Astrocyte (in vitro differentiated cells and primary cell): ENCODE measurements at regions not wholly inside any gene's neighbourhood (a gene's known extent, or its start where the extent isn't known, plus 50 kb on each side); places are given as distances from the start of the nearest gene placed in this dataset.

ENCODE experiments used
- DNase-seq: peaks from one replicate; pipeline ENCODE4 v3.0.0-alpha.2; 2010; ENCODE audit warnings: low read depth
- FAIRE-seq: peaks from 2 replicates; lab custom pipeline; 2011; peaks lifted over from hg19 to GRCh38; lab: Jason Lieb, UNC
- H2AFZ ChIP-seq: 2 replicates; pipeline ENCODE4 v1.6.0; 2012; ENCODE audit warnings: low read depth, low read length, inconsistent platforms
- H3K27ac ChIP-seq: 2 replicates; pipeline ENCODE4 v1.5.1; 2011; ENCODE audit warnings: low read depth, low read length, inconsistent platforms
- H3K27me3 ChIP-seq: 2 replicates; pipeline ENCODE4 v1.6.0; 2011; ENCODE audit warnings: low read length, inconsistent platforms; ENCODE audit not compliant: insufficient read depth
- H3K36me3 ChIP-seq: 2 replicates; pipeline ENCODE4 v1.5.1; 2011; ENCODE audit warnings: low read length, inconsistent platforms; ENCODE audit not compliant: insufficient read depth
- H3K4me1 ChIP-seq: 2 replicates; pipeline ENCODE4 v1.5.1; 2011; ENCODE audit warnings: low read length, inconsistent platforms; ENCODE audit not compliant: insufficient read depth
- H3K4me2 ChIP-seq: 2 replicates; pipeline ENCODE4 v1.6.0; 2012; ENCODE audit warnings: low read length, inconsistent platforms
- H3K4me3 ChIP-seq: 2 replicates; pipeline ENCODE4 v1.5.1; 2011; ENCODE audit warnings: low read depth, mild to moderate bottlenecking, low read length, inconsistent platforms; ENCODE audit not compliant: insufficient read depth
- H3K79me2 ChIP-seq: 2 replicates; pipeline ENCODE4 v1.6.0; 2012; ENCODE audit warnings: mild to moderate bottlenecking, low read length, inconsistent platforms; ENCODE audit not compliant: insufficient read depth
- H3K9ac ChIP-seq: 2 replicates; pipeline ENCODE4 v1.6.0; 2012; ENCODE audit warnings: mild to moderate bottlenecking, low read length, inconsistent platforms
- H3K9me3 ChIP-seq: 2 replicates; pipeline ENCODE4 v1.5.1; 2012; ENCODE audit warnings: low read depth, mild to moderate bottlenecking, low read length, inconsistent platforms; ENCODE audit not compliant: insufficient read depth
- H4K20me1 ChIP-seq: 2 replicates; pipeline ENCODE4 v1.6.0; 2012; ENCODE audit warnings: low read length, inconsistent platforms; ENCODE audit not compliant: insufficient read depth
- H3K27ac Mint-ChIP-seq: one replicate; pipeline ENCODE4 v1.8.0; 2021; ENCODE audit warnings: mild to moderate bottlenecking, mixed read lengths; ENCODE audit not compliant: unreplicated experiment
- H3K27me3 Mint-ChIP-seq: one replicate; pipeline ENCODE4 v1.8.0; 2021; ENCODE audit warnings: low read depth, mixed read lengths; ENCODE audit not compliant: unreplicated experiment
- H3K36me3 Mint-ChIP-seq: one replicate; pipeline ENCODE4 v1.8.0; 2021; ENCODE audit warnings: low read depth, mixed read lengths; ENCODE audit not compliant: unreplicated experiment
- H3K4me1 Mint-ChIP-seq: one replicate; pipeline ENCODE4 v1.8.0; 2021; ENCODE audit warnings: low read depth, mixed read lengths; ENCODE audit not compliant: unreplicated experiment
- H3K4me3 Mint-ChIP-seq: one replicate; pipeline ENCODE4 v1.8.0; 2021; ENCODE audit warnings: mild to moderate bottlenecking, moderate library complexity, mixed read lengths; ENCODE audit not compliant: unreplicated experiment
- H3K9me3 Mint-ChIP-seq: one replicate; pipeline ENCODE4 v1.8.0; 2021; ENCODE audit warnings: mild to moderate bottlenecking, mixed read lengths; ENCODE audit not compliant: unreplicated experiment
- CTCF ChIP-seq: IDR thresholded peaks from 2 replicates; pipeline ENCODE4 v1.5.1; 2011; ENCODE audit warnings: low read depth, mild to moderate bottlenecking, inconsistent platforms, low read length, moderate library complexity; ENCODE audit not compliant: insufficient read depth
- EZH2 ChIP-seq: IDR thresholded peaks from 2 replicates; pipeline ENCODE4 v1.6.1; 2012; ENCODE audit warnings: mild to moderate bottlenecking, low read length, inconsistent platforms; ENCODE audit not compliant: insufficient read depth

GRCh38 chr14:66133666-66134065 lies 352.5 kb upstream of the CCDC196 start:
- FAIRE-seq (no peak), DNase-seq (no peak)
- Histone ChIP-seq H3K4me2 (no peak overlapping the region), H3K4me3 (no peak overlapping the region), H3K4me1 (no peaks in the 10 kb centered on the region), H3K9me3 (no peaks in the 10 kb centered on the region), H4K20me1 (no peaks in the 10 kb centered on the region), H3K27me3 (no peaks in the 10 kb centered on the region), H3K27ac (no peak overlapping the region), H3K79me2 (no peaks in the 10 kb centered on the region), H3K36me3 (no peaks in the 10 kb centered on the region), H3K9ac (no peak overlapping the region), H2AFZ (no peak overlapping the region)
- no peaks in the 10 kb centered on the region for H3K36me3 Mint-ChIP-seq
- no peaks in the 10 kb centered on the region for H3K4me1 Mint-ChIP-seq
- no peaks in the 10 kb centered on the region for H3K9me3 Mint-ChIP-seq
- H3K4me3 Mint-ChIP-seq, result no peak overlapping the region
- H3K27ac Mint-ChIP-seq, result no peak overlapping the region
- no peaks in the 10 kb centered on the region for H3K27me3 Mint-ChIP-seq
- TF ChIP-seq EZH2 (no peak), CTCF (no peak)

- no peak for FAIRE-seq
- TF ChIP-seq EZH2, result no peak
- no peak for TF ChIP-seq CTCF
- H3K27ac Mint-ChIP-seq, result no peak overlapping the region
These were observed 350.3 kb upstream of the CCDC196 start for GRCh38 chr14:66135831-66136230.

GRCh38 chr14:66137081-66137480 lies 349.1 kb upstream of the CCDC196 start:
- Histone ChIP-seq H4K20me1 (no peaks in the 10 kb centered on the region), H3K36me3 (no peaks in the 10 kb centered on the region), H2AFZ (no peak overlapping the region), H3K9ac (no peak overlapping the region), H3K4me2 (no peak overlapping the region), H3K9me3 (no peaks in the 10 kb centered on the region), H3K27ac (no peak overlapping the region), H3K4me1 (no peaks in the 10 kb centered on the region), H3K4me3 (no peak overlapping the region), H3K27me3 (no peaks in the 10 kb centered on the region), H3K79me2 (no peaks in the 10 kb centered on the region)
- Mint-ChIP-seq H3K9me3 (no peaks in the 10 kb centered on the region), H3K27me3 (no peaks in the 10 kb centered on the region), H3K27ac (no peak overlapping the region), H3K4me3 (no peak overlapping the region), H3K36me3 (no peaks in the 10 kb centered on the region), H3K4me1 (no peaks in the 10 kb centered on the region)
- DNase-seq, result no peak
- no peak for FAIRE-seq
- no peak for TF ChIP-seq EZH2
- TF ChIP-seq CTCF, result no peak

More at GRCh38 chr14:66135831-66136230, 350.3 kb upstream of the CCDC196 start:
- no peak for DNase-seq
- Histone ChIP-seq H3K27ac (no peak overlapping the region), H3K9ac (no peak overlapping the region), H3K79me2 (no peaks in the 10 kb centered on the region), H3K36me3 (no peaks in the 10 kb centered on the region), H3K4me2 (no peak overlapping the region), H3K9me3 (no peaks in the 10 kb centered on the region), H3K4me1 (no peaks in the 10 kb centered on the region), H3K27me3 (no peaks in the 10 kb centered on the region), H2AFZ (no peak overlapping the region), H4K20me1 (no peaks in the 10 kb centered on the region), H3K4me3 (no peak overlapping the region)
- no peaks in the 10 kb centered on the region for H3K9me3 Mint-ChIP-seq
- no peaks in the 10 kb centered on the region for H3K4me1 Mint-ChIP-seq
- H3K36me3 Mint-ChIP-seq, result no peaks in the 10 kb centered on the region
- no peaks in the 10 kb centered on the region for H3K27me3 Mint-ChIP-seq
- no peak overlapping the region for H3K4me3 Mint-ChIP-seq
